ENCODE measurements at regions not wholly inside any gene's neighbourhood (a gene's known extent, or its start where the extent isn't known, plus 50 kb on each side); places are given as distances from the start of the nearest gene placed in this dataset.

- Histone ChIP-seq H3K27me3 (replicated peaks; ENCODE audit: insufficient read depth) (no peaks in the 10 kb centered on the region), H3K27ac (no peak overlapping the region), H3K4me1 (replicated peaks) (no peaks in the 10 kb centered on the region), H3K4me3 (no peak overlapping the region), H3K9me3 (no peaks in the 10 kb centered on the region), H3K36me3 (no peaks in the 10 kb centered on the region)
- intact Hi-C loops (cut with DNase I) = no loop called here
- TF ChIP-seq POLR2A (IDR thresholded peaks at IDR 0.05) = no peak
- TF ChIP-seq POLR2AphosphoS5 (IDR thresholded peaks at IDR 0.05) = no peak
- no peak for TF ChIP-seq CTCF (IDR thresholded peaks at IDR 0.05)
- no peak for DNase-seq (ENCODE audit: low spot score)
Observed at GRCh38 chr16:59558679-59559078, 824.6 kb upstream of the GOT2 start.

DNA sequence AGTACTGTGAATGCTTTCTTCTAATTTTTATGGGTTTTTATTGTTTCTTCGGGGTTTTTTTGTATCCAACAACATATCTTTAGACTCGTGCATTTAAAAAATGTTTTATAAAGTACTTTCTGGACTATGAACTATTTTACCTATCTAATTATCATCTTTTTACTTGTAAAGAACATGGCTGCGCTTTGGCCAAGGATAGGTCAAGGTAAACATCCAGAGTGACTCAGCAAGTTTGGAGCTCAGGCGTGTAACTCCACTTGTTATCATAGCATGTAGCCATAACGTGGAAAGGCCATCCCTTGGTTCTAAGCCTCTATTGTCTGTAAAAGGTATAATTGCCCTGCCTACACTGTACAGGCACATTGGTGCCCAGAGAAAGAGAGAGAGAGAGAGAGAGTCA is 818.0 kb upstream of the GOT2 start:
- TF ChIP-seq CTCF (IDR thresholded peaks at IDR 0.05) (no peak), POLR2A (IDR thresholded peaks at IDR 0.05) (no peak), POLR2AphosphoS5 (IDR thresholded peaks at IDR 0.05) (no peak)
- H3K36me3 ChIP-seq = no peaks in the 10 kb centered on the region
- H3K27me3 ChIP-seq (replicated peaks; ENCODE audit: insufficient read depth) = no peaks in the 10 kb centered on the region
- WGBS = 85% methylated on average over 5 of the region's 5 CpGs
- H3K4me3 ChIP-seq = no peak overlapping the region
- DNase-seq (ENCODE audit: low spot score) = no peak
- H3K9me3 ChIP-seq = no peaks in the 10 kb centered on the region
- H3K27ac ChIP-seq = no peak overlapping the region
- intact Hi-C loops (cut with DNase I) = no loop called here
- no peaks in the 10 kb centered on the region for H3K4me1 ChIP-seq (replicated peaks)

DNA sequence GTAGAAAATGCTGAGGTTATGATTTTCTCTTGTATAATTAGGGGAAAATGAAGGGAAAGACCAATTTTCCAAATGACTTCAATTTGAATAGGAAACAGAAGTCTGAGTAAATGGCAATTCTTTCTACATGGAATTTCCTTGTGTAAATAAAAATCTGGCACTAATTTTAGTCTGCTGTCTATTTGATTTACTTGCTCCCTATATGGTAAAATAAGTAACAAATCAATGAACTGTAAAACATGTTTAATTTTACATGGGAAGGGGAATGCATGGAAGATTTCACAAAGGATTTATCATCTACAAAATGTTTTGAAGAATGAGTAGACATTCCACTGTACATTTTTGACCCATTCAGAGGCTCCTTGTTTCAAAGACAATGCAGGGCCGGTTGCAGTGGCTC is 811.6 kb upstream of the GOT2 start:
- intact Hi-C loops (cut with DNase I) = no loop called here
- Histone ChIP-seq H3K36me3 (no peaks in the 10 kb centered on the region), H3K4me1 (replicated peaks) (no peaks in the 10 kb centered on the region), H3K27ac (no peak overlapping the region), H3K9me3 (no peaks in the 10 kb centered on the region), H3K27me3 (replicated peaks; ENCODE audit: insufficient read depth) (no peaks in the 10 kb centered on the region), H3K4me3 (no peak overlapping the region)
- 43% methylated on average over 1 of the region's 1 CpG for WGBS
- DNase-seq (ENCODE audit: low spot score) = no peak
- TF ChIP-seq POLR2AphosphoS5 (IDR thresholded peaks at IDR 0.05) (no peak), POLR2A (IDR thresholded peaks at IDR 0.05) (no peak), CTCF (IDR thresholded peaks at IDR 0.05) (no peak)

DNA sequence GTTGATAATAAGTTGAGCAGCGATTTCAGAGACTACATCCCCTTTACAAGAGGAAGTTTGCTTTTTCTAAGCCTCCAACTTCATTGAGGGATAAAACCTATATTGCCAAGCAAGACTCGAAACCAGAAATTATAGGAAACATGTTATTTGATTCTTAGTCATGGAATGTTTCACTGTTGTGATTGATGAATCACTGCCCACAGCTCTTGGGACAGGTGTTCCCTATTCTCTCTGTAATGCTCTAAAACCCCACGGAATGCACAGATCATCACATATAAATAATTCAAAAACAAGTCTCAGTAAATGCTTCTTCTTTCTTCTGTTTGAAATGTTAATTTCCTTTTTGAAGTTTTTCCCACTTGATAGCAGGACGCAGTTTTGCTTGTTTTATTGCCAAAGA is 809.5 kb upstream of the GOT2 start:
- H3K27ac ChIP-seq = no peak overlapping the region
- intact Hi-C loops (cut with DNase I) = no loop called here
- 36% methylated on average over 4 of the region's 4 CpGs for WGBS
- H3K36me3 ChIP-seq = no peaks in the 10 kb centered on the region
- H3K4me1 ChIP-seq (replicated peaks) = no peaks in the 10 kb centered on the region
- H3K4me3 ChIP-seq = no peak overlapping the region
- no peaks in the 10 kb centered on the region for H3K27me3 ChIP-seq (replicated peaks; ENCODE audit: insufficient read depth)
- DNase-seq (ENCODE audit: low spot score) = no peak
- no peak for TF ChIP-seq POLR2AphosphoS5 (IDR thresholded peaks at IDR 0.05)
- no peak for TF ChIP-seq POLR2A (IDR thresholded peaks at IDR 0.05)
- no peak for TF ChIP-seq CTCF (IDR thresholded peaks at IDR 0.05)
- H3K9me3 ChIP-seq = no peaks in the 10 kb centered on the region

GRCh38 chr16:59540621-59541020 is 806.5 kb upstream of the GOT2 start:
- no peaks in the 10 kb centered on the region for H3K9me3 ChIP-seq
- WGBS = 76% methylated on average over 8 of the region's 8 CpGs
- no peak for TF ChIP-seq CTCF (IDR thresholded peaks at IDR 0.05)
- no peak for TF ChIP-seq POLR2AphosphoS5 (IDR thresholded peaks at IDR 0.05)
- no peak for TF ChIP-seq POLR2A (IDR thresholded peaks at IDR 0.05)
- no peak for DNase-seq (ENCODE audit: low spot score)
- H3K27ac ChIP-seq = no peak overlapping the region
- intact Hi-C loops (cut with DNase I) = no loop called here
- H3K27me3 ChIP-seq (replicated peaks; ENCODE audit: insufficient read depth) = no peaks in the 10 kb centered on the region
- H3K36me3 ChIP-seq = no peaks in the 10 kb centered on the region
- no peaks in the 10 kb centered on the region for H3K4me1 ChIP-seq (replicated peaks)
- no peak overlapping the region for H3K4me3 ChIP-seq

All from prostate gland (tissue), 2 donors.